H1 (cell line): ENCODE measurements at regions not wholly inside any gene's neighbourhood (a gene's known extent, or its start where the extent isn't known, plus 50 kb on each side); places are given as distances from the start of the nearest gene placed in this dataset.

Experiments used
- ASH2L ChIP-seq: fragments of 200-600, 300-600 bp; sonication (generic); IDR thresholded peaks from one replicate; pipeline ENCODE4 v1.7.1; 2017; ENCODE audit warnings: low read length
- CBX5 ChIP-seq: fragments of 300-800, 300-1000 bp; sonication (generic); IDR thresholded peaks from 2 replicates; pipeline ENCODE4 v1.7.1; 2016; ENCODE audit warnings: antibody characterized with exemption, low read length, low read depth
- CTBP2 ChIP-seq: IDR thresholded peaks from 2 replicates; pipeline ENCODE4 v1.7.0; 2011; ENCODE audit warnings: borderline replicate concordance, mild to moderate bottlenecking, moderate library complexity, mixed read lengths, low read length; ENCODE audit not compliant: insufficient read depth, insufficient read length
- RAD21 ChIP-seq, 2 experiments: IDR thresholded peaks in 1 of 2; conservative IDR thresholded peaks in 1 of 2; 2 replicates each; pipeline ENCODE4 v1.6.1; 2011; ENCODE audit warnings: low read depth in 2 of 2, low read length in 2 of 2, improper control_type of control experiment in 1 of 2, inconsistent platforms in 1 of 2, mild to moderate bottlenecking in 1 of 2, moderate library complexity in 1 of 2
- RFX5 ChIP-seq: IDR thresholded peaks from 2 replicates; pipeline ENCODE4 v1.6.1; 2011; ENCODE audit warnings: low read depth, low read length, improper control_type of control experiment, borderline replicate concordance
- TF ChIP-seq, protein P1 (sequence below): IDR thresholded peaks from 2 replicates; pipeline ENCODE4 v1.6.1; 2011; ENCODE audit warnings: low read depth, mild to moderate bottlenecking, low read length; ENCODE audit not compliant: insufficient read depth

DNA sequence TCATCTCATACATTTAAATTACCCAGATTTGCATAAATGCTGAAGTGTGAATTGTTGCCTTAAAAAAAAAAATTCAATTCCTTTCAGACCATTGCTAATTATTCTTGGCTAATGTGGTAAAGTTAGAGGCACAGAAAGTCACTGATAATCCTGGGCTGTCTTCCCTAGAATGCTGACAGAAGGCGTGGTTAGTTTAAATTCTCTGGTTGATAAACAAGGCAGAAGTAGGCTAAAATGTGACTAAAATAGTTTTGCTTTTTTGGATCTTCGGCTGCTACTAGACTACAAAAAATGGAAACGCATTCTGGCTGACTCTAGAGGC, 193.7 kb downstream of the OTOL1 start (continued):
- TF ChIP-seq, protein P1, sequence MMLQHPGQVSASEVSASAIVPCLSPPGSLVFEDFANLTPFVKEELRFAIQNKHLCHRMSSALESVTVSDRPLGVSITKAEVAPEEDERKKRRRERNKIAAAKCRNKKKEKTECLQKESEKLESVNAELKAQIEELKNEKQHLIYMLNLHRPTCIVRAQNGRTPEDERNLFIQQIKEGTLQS = no peak
- TF ChIP-seq CTBP2 (no peak), RFX5 (no peak), ASH2L (no peak), RAD21 (IDR thresholded peaks at IDR 0.05 in 1 of 2, conservative IDR thresholded peaks at IDR 0.05 in 1 of 2; ENCODE audit: low read depth in 2 of 2, low read length in 2 of 2) (no peak), CBX5 (no peak)
- TF ChIP-seq, all 59 proteins: peak for 0
